OCI-LY1 (cell line): ENCODE measurements at regions not wholly inside any gene's neighbourhood (a gene's known extent, or its start where the extent isn't known, plus 50 kb on each side); places are given as distances from the start of the nearest gene placed in this dataset.

Source experiments
- H2AFZ ChIP-seq: fragments of 200-600 bp; sonication (generic), shearing (Covaris generic); 2 replicates; pipeline ENCODE4 v1.6.0; 2014; ENCODE audit warnings: antibody characterized with exemption, mild to moderate bottlenecking, low read length
- H3F3A ChIP-seq: fragments of 200-600 bp; sonication (generic), shearing (Covaris generic); 2 replicates; pipeline ENCODE4 v1.6.0; 2014; ENCODE audit warnings: mild to moderate bottlenecking, antibody characterized with exemption, low read length, moderate library complexity; ENCODE audit not compliant: insufficient read depth
- H3K27ac ChIP-seq: fragments of 200-600 bp; sonication (generic); 2 replicates; pipeline ENCODE4 v1.5.1; 2014; ENCODE audit warnings: low read length, mixed run types, mild to moderate bottlenecking, low read depth; ENCODE audit not compliant: poor library complexity, severe bottlenecking
- H3K27me3 ChIP-seq: fragments of 200-600 bp; sonication (generic); 2 replicates; pipeline ENCODE4 v1.6.0; 2014; ENCODE audit warnings: antibody characterized with exemption, mild to moderate bottlenecking, low read length, moderate library complexity; ENCODE audit not compliant: insufficient read depth
- H3K36me3 ChIP-seq: fragments of 200-600 bp; sonication (generic); 2 replicates; pipeline ENCODE4 v1.6.1; 2014; ENCODE audit warnings: mild to moderate bottlenecking, antibody characterized with exemption, low read length, moderate library complexity, mixed read lengths; ENCODE audit not compliant: insufficient read depth
- H3K4me1 ChIP-seq: fragments of 200-600 bp; sonication (generic); 2 replicates; pipeline ENCODE4 v1.5.1; 2014; ENCODE audit warnings: mild to moderate bottlenecking, low read length, moderate library complexity; ENCODE audit not compliant: insufficient read depth, severe bottlenecking
- H3K4me2 ChIP-seq: fragments of 200-600 bp; sonication (generic), shearing (Covaris generic); 2 replicates; pipeline ENCODE4 v1.6.1; 2014; ENCODE audit warnings: low read length
- H3K4me3 ChIP-seq: fragments of 200-600 bp; sonication (generic); 2 replicates; pipeline ENCODE4 v1.5.1; 2014; ENCODE audit warnings: low read length, low read depth, mild to moderate bottlenecking, mixed read lengths; ENCODE audit not compliant: poor library complexity, severe bottlenecking
- H3K79me2 ChIP-seq: fragments of 200-600 bp; shearing (Covaris generic); 2 replicates; pipeline ENCODE4 v1.6.1; 2016; ENCODE audit warnings: mixed run types, low read length, mixed read lengths; ENCODE audit not compliant: insufficient read depth
- H3K9ac ChIP-seq: fragments of 200-600 bp; sonication (generic), shearing (Covaris generic); 2 replicates; pipeline ENCODE4 v1.6.1; 2014; ENCODE audit warnings: mild to moderate bottlenecking, low read length, mixed read lengths
- H3K9me2 ChIP-seq: fragments of 200-600 bp; sonication (generic), shearing (Covaris generic); 2 replicates; pipeline ENCODE4 v1.6.1; 2014; ENCODE audit warnings: low read depth, mild to moderate bottlenecking, low read length, mixed read lengths
- H3K9me3 ChIP-seq: fragments of 200-600 bp; shearing (Covaris generic); 2 replicates; pipeline ENCODE4 v1.6.1; 2014; ENCODE audit warnings: low read length, mixed read lengths
- H4K20me1 ChIP-seq: fragments of 200-600 bp; sonication (generic), shearing (Covaris generic); 2 replicates; pipeline ENCODE4 v1.6.0; 2016; ENCODE audit warnings: mild to moderate bottlenecking, low read length; ENCODE audit not compliant: insufficient read depth
- EZH2 ChIP-seq: fragments of 200-600 bp; sonication (generic), shearing (Covaris generic); IDR thresholded peaks from 2 replicates; pipeline ENCODE4 v1.8.0; 2017; ENCODE audit warnings: borderline replicate concordance, mixed run types, mild to moderate bottlenecking, antibody characterized with exemption, low read length, moderate library complexity, mixed read lengths
- TF ChIP-seq, protein P1 (sequence below): fragments of 200-600 bp; sonication (generic), shearing (Covaris generic); IDR thresholded peaks from 2 replicates; pipeline ENCODE4 v1.5.1; 2017; ENCODE audit warnings: mild to moderate bottlenecking, antibody characterized with exemption, low read length, moderate library complexity, mixed read lengths

DNA sequence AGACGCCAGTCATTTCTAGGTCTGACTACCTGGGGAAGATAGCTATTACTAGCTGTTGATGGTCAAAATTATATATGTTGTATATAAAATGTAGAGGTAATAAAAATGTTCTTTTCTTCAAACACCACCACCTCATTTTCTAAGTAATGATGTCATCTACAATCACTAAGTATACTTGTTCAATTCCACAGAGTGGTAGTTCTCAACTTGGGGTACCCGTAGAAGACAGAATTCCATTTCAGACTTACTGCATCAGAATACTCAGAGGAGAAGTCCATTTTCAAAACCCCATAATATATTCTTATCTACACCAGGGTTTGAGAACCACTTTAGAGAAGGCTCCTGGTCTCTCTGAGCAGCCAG, 191.9 kb downstream of the PTN start:
- Histone ChIP-seq H3K4me3 (no peak overlapping the region), H3K9ac (no peak overlapping the region), H3K4me1 (no peaks in the 10 kb centered on the region), H3F3A (no peaks in the 10 kb centered on the region), H2AFZ (no peak overlapping the region), H3K4me2 (no peak overlapping the region), H3K27ac (no peak overlapping the region), H3K9me2 (no peaks in the 10 kb centered on the region), H3K36me3 (no peaks in the 10 kb centered on the region), H3K27me3 (no peaks in the 10 kb centered on the region), H3K79me2 (no peaks in the 10 kb centered on the region), H3K9me3 (no peaks in the 10 kb centered on the region), H4K20me1 (no peaks in the 10 kb centered on the region)
- TF ChIP-seq, protein P1, sequence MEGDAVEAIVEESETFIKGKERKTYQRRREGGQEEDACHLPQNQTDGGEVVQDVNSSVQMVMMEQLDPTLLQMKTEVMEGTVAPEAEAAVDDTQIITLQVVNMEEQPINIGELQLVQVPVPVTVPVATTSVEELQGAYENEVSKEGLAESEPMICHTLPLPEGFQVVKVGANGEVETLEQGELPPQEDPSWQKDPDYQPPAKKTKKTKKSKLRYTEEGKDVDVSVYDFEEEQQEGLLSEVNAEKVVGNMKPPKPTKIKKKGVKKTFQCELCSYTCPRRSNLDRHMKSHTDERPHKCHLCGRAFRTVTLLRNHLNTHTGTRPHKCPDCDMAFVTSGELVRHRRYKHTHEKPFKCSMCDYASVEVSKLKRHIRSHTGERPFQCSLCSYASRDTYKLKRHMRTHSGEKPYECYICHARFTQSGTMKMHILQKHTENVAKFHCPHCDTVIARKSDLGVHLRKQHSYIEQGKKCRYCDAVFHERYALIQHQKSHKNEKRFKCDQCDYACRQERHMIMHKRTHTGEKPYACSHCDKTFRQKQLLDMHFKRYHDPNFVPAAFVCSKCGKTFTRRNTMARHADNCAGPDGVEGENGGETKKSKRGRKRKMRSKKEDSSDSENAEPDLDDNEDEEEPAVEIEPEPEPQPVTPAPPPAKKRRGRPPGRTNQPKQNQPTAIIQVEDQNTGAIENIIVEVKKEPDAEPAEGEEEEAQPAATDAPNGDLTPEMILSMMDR = no peak
- TF ChIP-seq EZH2 = no peak

DNA sequence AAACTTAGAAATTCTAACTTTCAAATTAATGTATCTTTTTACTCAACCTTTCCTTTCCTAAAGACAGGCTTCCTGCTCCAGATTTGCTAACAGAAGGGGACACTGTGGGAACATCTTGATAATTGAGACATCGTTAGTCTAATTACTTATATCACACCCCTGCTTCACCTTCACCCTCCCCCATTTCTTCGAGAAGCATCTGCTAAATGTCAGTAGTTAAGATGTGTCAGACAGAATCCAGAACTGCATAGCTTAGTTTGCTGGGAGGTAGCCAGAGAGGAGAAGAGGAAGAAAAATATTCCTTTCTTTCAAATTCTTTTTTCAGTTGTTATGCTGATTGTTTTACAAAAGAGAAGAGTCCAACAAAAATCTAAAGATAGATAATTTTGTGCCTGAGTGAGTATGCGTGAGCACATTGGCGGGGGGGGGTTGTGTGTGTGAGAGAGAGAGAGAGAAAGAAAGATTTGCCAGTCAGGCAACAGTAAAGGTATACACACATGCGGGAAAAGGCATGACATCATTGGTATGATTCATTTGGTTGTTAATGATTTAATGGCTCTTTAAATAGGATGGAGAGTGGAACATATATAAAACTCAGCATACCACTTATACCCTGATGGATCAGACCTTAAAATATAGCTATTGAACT, 192.4 kb downstream of the PTN start:
- Histone ChIP-seq H4K20me1 (no peaks in the 10 kb centered on the region), H3K27me3 (no peaks in the 10 kb centered on the region), H3K79me2 (no peaks in the 10 kb centered on the region), H2AFZ (no peak overlapping the region), H3K27ac (no peak overlapping the region), H3K9me3 (no peaks in the 10 kb centered on the region), H3K9me2 (no peaks in the 10 kb centered on the region), H3K9ac (no peak overlapping the region), H3K4me1 (no peaks in the 10 kb centered on the region), H3K4me3 (no peak overlapping the region), H3K36me3 (no peaks in the 10 kb centered on the region), H3K4me2 (no peak overlapping the region), H3F3A (no peaks in the 10 kb centered on the region)
- TF ChIP-seq EZH2 = no peak
- TF ChIP-seq, protein P1 = no peak

DNA sequence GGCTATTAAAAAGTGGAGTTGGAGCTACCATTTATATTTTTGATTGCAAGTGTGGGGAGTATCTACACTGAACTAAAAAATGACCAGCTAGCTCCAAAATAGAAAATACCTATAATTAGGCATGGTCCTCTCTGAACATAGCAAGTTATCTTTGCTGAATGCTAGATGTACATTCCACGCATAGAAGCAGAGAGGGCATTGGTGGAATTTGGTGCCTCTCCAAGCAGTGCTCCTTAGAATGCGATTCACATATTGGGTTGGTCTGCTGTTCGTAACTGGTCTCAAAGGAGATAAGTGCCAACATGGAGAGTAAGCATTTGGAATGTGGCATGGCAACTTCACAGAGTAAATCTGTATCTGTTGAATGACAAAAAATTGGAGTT, 196.2 kb downstream of the PTN start:
- Histone ChIP-seq H3K4me3 (no peak overlapping the region), H3K27ac (no peak overlapping the region), H3K27me3 (no peaks in the 10 kb centered on the region), H3K9me2 (no peaks in the 10 kb centered on the region), H3K4me1 (no peaks in the 10 kb centered on the region), H2AFZ (no peak overlapping the region), H3K9ac (no peak overlapping the region), H3F3A (no peaks in the 10 kb centered on the region), H3K36me3 (no peaks in the 10 kb centered on the region), H3K79me2 (no peaks in the 10 kb centered on the region), H3K4me2 (no peak overlapping the region), H3K9me3 (no peaks in the 10 kb centered on the region), H4K20me1 (no peaks in the 10 kb centered on the region)
- TF ChIP-seq, protein P1 = no peak
- no peak for TF ChIP-seq EZH2
